ENCODE measurements at regions not wholly inside any gene's neighbourhood (a gene's known extent, or its start where the extent isn't known, plus 50 kb on each side); places are given as distances from the start of the nearest gene placed in this dataset.

- no peak for TF ChIP-seq CTCF (IDR thresholded peaks at IDR 0.05; ENCODE audit: extremely low read depth, insufficient read depth, missing control alignments)
- DNase-seq (ENCODE audit: low spot score): no peak
- in situ Hi-C loops (cut with MboI; ENCODE audit: low pct_unique_long_range_greater_than_20kb, low sequenced_read_pairs, unreplicated experiment): loop anchor here (10.0 kb wide), 1 partner anchor 168 kb away; no protein-coding TSS in a partner anchor
Observed at GRCh38 chr1:9452516-9453140, 86.6 kb upstream of the SLC25A33 start.

GRCh38 chr1:9453375-9453774, 85.9 kb upstream of the SLC25A33 start:
- TF ChIP-seq CTCF (IDR thresholded peaks at IDR 0.05; ENCODE audit: extremely low read depth, insufficient read depth, missing control alignments): no peak
- in situ Hi-C loops (cut with MboI; ENCODE audit: low pct_unique_long_range_greater_than_20kb, low sequenced_read_pairs, unreplicated experiment): loop anchor here (10.0 kb wide), 1 partner anchor 169 kb away; no protein-coding TSS in a partner anchor
- DNase-seq (ENCODE audit: low spot score): no peak

GRCh38 chr1:9453779-9454418, 85.4 kb upstream of the SLC25A33 start:
- in situ Hi-C loops (cut with MboI; ENCODE audit: low pct_unique_long_range_greater_than_20kb, low sequenced_read_pairs, unreplicated experiment): loop anchor here (10.0 kb wide), 1 partner anchor 169 kb away; no protein-coding TSS in a partner anchor
- TF ChIP-seq CTCF (IDR thresholded peaks at IDR 0.05; ENCODE audit: extremely low read depth, insufficient read depth, missing control alignments): no peak
- DNase-seq (ENCODE audit: low spot score): no peak

DNA sequence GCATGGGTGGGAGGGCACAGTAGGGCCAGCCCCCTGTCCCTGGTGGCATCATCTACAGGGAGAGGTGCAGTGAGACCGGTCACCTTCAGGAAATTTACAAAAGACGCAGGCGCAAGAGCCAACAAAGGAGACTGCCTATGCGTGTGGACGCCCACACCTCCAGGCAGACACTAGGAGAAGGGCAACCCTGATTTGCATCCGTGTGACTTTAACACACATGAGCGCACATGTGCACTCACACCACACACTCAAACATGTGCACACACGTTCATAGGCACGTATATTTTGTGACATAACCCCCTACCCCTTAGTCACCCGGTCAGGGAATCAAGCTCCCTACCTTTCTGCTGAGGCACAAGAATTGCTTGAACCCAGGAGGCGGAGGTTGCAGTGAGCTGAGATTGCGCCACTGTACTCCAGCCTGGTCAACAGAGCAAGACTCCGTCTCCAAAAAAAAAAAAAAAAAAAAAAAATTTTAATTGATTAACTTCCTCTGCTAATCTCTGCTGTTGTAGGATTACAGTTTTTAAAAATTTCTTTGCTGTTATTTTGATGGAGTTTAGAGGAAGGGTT, 84.7 kb upstream of the SLC25A33 start:
- in situ Hi-C loops (cut with MboI; ENCODE audit: low pct_unique_long_range_greater_than_20kb, low sequenced_read_pairs, unreplicated experiment): loop anchor here (10.0 kb wide), 1 partner anchor 170 kb away; no protein-coding TSS in a partner anchor
- DNase-seq (ENCODE audit: low spot score): no peak
- TF ChIP-seq CTCF (IDR thresholded peaks at IDR 0.05; ENCODE audit: extremely low read depth, insufficient read depth, missing control alignments): no peak

GRCh38 chr1:9455487-9456234, 83.6 kb upstream of the SLC25A33 start:
- TF ChIP-seq CTCF (IDR thresholded peaks at IDR 0.05; ENCODE audit: extremely low read depth, insufficient read depth, missing control alignments): peak; percentile 90
- DNase-seq (ENCODE audit: low spot score): peak; percentile 81
- in situ Hi-C loops (cut with MboI; ENCODE audit: low pct_unique_long_range_greater_than_20kb, low sequenced_read_pairs, unreplicated experiment): loop anchor here (10.0 kb wide), 1 partner anchor 171 kb away; no protein-coding TSS in a partner anchor

DNA sequence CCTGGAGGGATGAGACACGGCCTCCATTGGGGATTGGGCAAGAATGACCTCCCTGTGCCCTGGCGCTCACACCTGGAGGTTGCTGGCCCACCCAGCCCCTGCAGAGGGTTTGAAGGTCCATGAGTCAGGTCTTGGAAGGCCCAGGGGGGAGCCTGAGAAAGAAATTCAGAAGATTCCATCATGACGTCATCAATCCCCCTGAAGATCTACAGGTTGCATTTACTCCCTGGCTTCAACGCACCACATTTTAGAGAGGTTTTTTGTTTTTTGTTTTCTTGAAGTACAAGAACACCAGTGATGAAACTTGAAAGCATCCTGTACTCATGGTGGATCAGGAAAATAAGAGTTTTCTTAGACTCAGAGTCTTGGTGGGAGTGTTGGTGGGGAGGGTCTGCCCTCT, 82.4 kb upstream of the SLC25A33 start:
- no peak for DNase-seq (ENCODE audit: low spot score)
- no peak for TF ChIP-seq CTCF (IDR thresholded peaks at IDR 0.05; ENCODE audit: extremely low read depth, insufficient read depth, missing control alignments)
- in situ Hi-C loops (cut with MboI; ENCODE audit: low pct_unique_long_range_greater_than_20kb, low sequenced_read_pairs, unreplicated experiment): loop anchor here (10.0 kb wide), 1 partner anchor 172 kb away; no protein-coding TSS in a partner anchor
